ENCODE measurements at regions not wholly inside any gene's neighbourhood (a gene's known extent, or its start where the extent isn't known, plus 50 kb on each side); places are given as distances from the start of the nearest gene placed in this dataset.

GRCh38 chr6:14475306-14475705, 357.7 kb downstream of the CD83 start:
- Histone ChIP-seq H3K23me2 (ENCODE audit: insufficient read length, low read depth, low read length, poor library complexity, severe bottlenecking) (peaks cover 2% of the 10 kb centered on the region), H3K27me3 (ENCODE audit: insufficient read depth, low read length) (no peaks in the 10 kb centered on the region), H3K9me3 (ENCODE audit: control insufficient read depth, low read depth, low read length) (no peaks in the 10 kb centered on the region), H2BK20ac (ENCODE audit: low read depth, low read length, poor library complexity, severe bottlenecking) (no peak overlapping the region), H2BK5ac (ENCODE audit: insufficient read length, low read length) (no peak overlapping the region), H3K79me1 (ENCODE audit: insufficient read depth, low read depth, low read length, poor library complexity, severe bottlenecking) (no peaks in the 10 kb centered on the region), H3K4me1 (ENCODE audit: insufficient read depth, low read length) (no peaks in the 10 kb centered on the region), H2BK15ac (ENCODE audit: low read depth, low read length) (no peak overlapping the region), H4K5ac (ENCODE audit: insufficient read length, low read depth, low read length) (no peak overlapping the region), H2BK12ac (ENCODE audit: insufficient read length, low read depth, low read length) (no peak overlapping the region), H4K8ac (replicated peaks; ENCODE audit: insufficient read length, low read depth, low read length) (no peak overlapping the region), H2BK120ac (ENCODE audit: low read depth, low read length, poor library complexity, severe bottlenecking) (no peak overlapping the region), H3K23ac (ENCODE audit: insufficient read length, low read depth, low read length) (no peak overlapping the region), H3K79me2 (ENCODE audit: insufficient read depth, low read length) (no peaks in the 10 kb centered on the region), H3K4me2 (ENCODE audit: insufficient read depth, insufficient read length, low read length) (no peak overlapping the region), H3K27ac (ENCODE audit: insufficient read length, low read depth, low read length) (no peak overlapping the region), H4K20me1 (ENCODE audit: control insufficient read depth, insufficient read depth, insufficient read length) (no peaks in the 10 kb centered on the region), H3K18ac (ENCODE audit: insufficient read length, low read depth, low read length) (no peak overlapping the region), H3K14ac (ENCODE audit: insufficient read depth, low read length) (no peak overlapping the region), H2AFZ (ENCODE audit: low read length) (no peak overlapping the region), H3T11ph (ENCODE audit: low read length) (no peak overlapping the region), H3K9ac (ENCODE audit: extremely low read depth, insufficient read length, low read length) (no peak overlapping the region), H3K4ac (ENCODE audit: low read depth, low read length) (no peak overlapping the region), H2AK5ac (ENCODE audit: insufficient read length, low read length) (no peak overlapping the region), H3K56ac (ENCODE audit: insufficient read length, low read depth, low read length) (no peak overlapping the region), H4K91ac (ENCODE audit: insufficient read length, low read depth, low read length) (no peak overlapping the region)
- Mint-ChIP-seq H3K4me1 (no peaks in the 10 kb centered on the region; a peak in 2 of 4 replicates), H3K27me3 (ENCODE audit: low read depth) (no peaks in the 10 kb centered on the region), H3K9me3 (peaks cover 0 to 2% of the 10 kb centered on the region in 2 experiments; a peak in 3 of 5 replicates), H3K36me3 (ENCODE audit: insufficient read depth in 1 of 3, low read depth in 3 of 3) (peaks cover 0 to 8% (median 0%) of the 10 kb centered on the region in 3 experiments; a peak in 5 of 7 replicates), H3K4me3 (no peak overlapping the region), H3K27ac (no peak overlapping the region)
- no CpG with 5 or more reads among the region's 2 CpGs for WGBS (ENCODE audit: extremely low coverage, insufficient read length, low lambda C conversion rate)
- no peak for TF ChIP-seq CTCF (conservative IDR thresholded peaks at IDR 0.05)
- no peak for DNase-seq
